GM19438 (cell line): ENCODE measurements at regions not wholly inside any gene's neighbourhood (a gene's known extent, or its start where the extent isn't known, plus 50 kb on each side); places are given as distances from the start of the nearest gene placed in this dataset.

Experiments used
- ATAC-seq: cut with Tn5 transposase; IDR thresholded peaks from one replicate; pipeline ENCODE4 v1.9.1; 2021; ENCODE audit warnings: low read depth; ENCODE audit not compliant: unreplicated experiment

- no peak for ATAC-seq
Observed at GRCh38 chr7:110071192-110071591, 1019.7 kb upstream of the LRRN3 start.

GRCh38 chr7:110075450-110075849 lies 1015.5 kb upstream of the LRRN3 start:
- no peak for ATAC-seq

- ATAC-seq = no peak
Observed at GRCh38 chr7:110076194-110076593, 1014.7 kb upstream of the LRRN3 start.

- ATAC-seq = no peak
Observed at GRCh38 chr7:110084181-110084807, 1006.6 kb upstream of the LRRN3 start.

- ATAC-seq = no peak
Observed at GRCh38 chr7:110090110-110090820, 1000.7 kb upstream of the LRRN3 start.

GRCh38 chr7:110095372-110096052 lies 995.4 kb upstream of the LRRN3 start:
- no peak for ATAC-seq

- no peak for ATAC-seq
Observed at GRCh38 chr7:110104243-110104642, 986.7 kb upstream of the LRRN3 start.

GRCh38 chr7:110105307-110105706 lies 985.6 kb upstream of the LRRN3 start:
- no peak for ATAC-seq

GRCh38 chr7:110105840-110106239 lies 985.1 kb upstream of the LRRN3 start:
- no peak for ATAC-seq

GRCh38 chr7:110119883-110120581 lies 970.9 kb upstream of the LRRN3 start:
- ATAC-seq = no peak

GRCh38 chr7:110129159-110129558 lies 961.8 kb upstream of the LRRN3 start:
- no peak for ATAC-seq

- no peak for ATAC-seq
Observed at GRCh38 chr7:110130669-110131068, 960.3 kb upstream of the LRRN3 start.

- no peak for ATAC-seq
Observed at GRCh38 chr7:110131344-110131743, 959.6 kb upstream of the LRRN3 start.

- no peak for ATAC-seq
Observed at GRCh38 chr7:110139056-110139455, 951.9 kb upstream of the LRRN3 start.

- ATAC-seq = no peak
Observed at GRCh38 chr7:110142939-110143526, 947.9 kb upstream of the LRRN3 start.

GRCh38 chr7:110144599-110144998 lies 946.3 kb upstream of the LRRN3 start:
- no peak for ATAC-seq

- ATAC-seq = no peak
Observed at GRCh38 chr7:110148054-110148453, 942.9 kb upstream of the LRRN3 start.

GRCh38 chr7:110153222-110153621 lies 937.7 kb upstream of the LRRN3 start:
- ATAC-seq = no peak

- no peak for ATAC-seq
Observed at GRCh38 chr7:110156511-110156910, 934.4 kb upstream of the LRRN3 start.

GRCh38 chr7:110157631-110158362 lies 933.1 kb upstream of the LRRN3 start:
- ATAC-seq = no peak
